HEK293 (cell line): ENCODE measurements at regions not wholly inside any gene's neighbourhood (a gene's known extent, or its start where the extent isn't known, plus 50 kb on each side); places are given as distances from the start of the nearest gene placed in this dataset.

Experiments used
- CTCF ChIA-PET: fragments of 350-600 bp; formaldehyde crosslinking; extraction: SDS; loops from one replicate; lab custom pipeline; 2021; ENCODE audit warnings: antibody characterized with exemption; lab: Yijun Ruan, JAX
- POLR2A ChIA-PET: fragments of 300-600 bp; formaldehyde crosslinking; extraction: SDS; loops from one replicate; lab custom pipeline; 2020; ENCODE audit warnings: antibody characterized with exemption, inconsistent platforms; lab: Yijun Ruan, JAX
- H3K27ac ChIP-seq: fragments of 200-500 bp; sonication (Bioruptor generic); 2 replicates; pipeline ENCODE4 v1.5.1; 2014; ENCODE audit warnings: low read depth, low read length, control low read depth, inconsistent platforms; ENCODE audit errors: extremely low read depth
- H3K36me3 ChIP-seq, 2 experiments: fragments of 200-500 bp in 1 of 2; sonication (Bioruptor generic) in 1 of 2; 1 replicate in 1 of 2; 2 replicates in 1 of 2; pipeline ENCODE4 v1.5.1; 2014 to 2017; ENCODE audit warnings: inconsistent platforms in 2 of 2, low read length in 2 of 2; ENCODE audit not compliant: control insufficient read depth in 2 of 2, insufficient read depth in 1 of 2
- H3K4me1 ChIP-seq: fragments of 200-500 bp; sonication (Bioruptor generic); 2 replicates; pipeline ENCODE4 v1.5.1; 2014; ENCODE audit warnings: mild to moderate bottlenecking, low read length, inconsistent platforms; ENCODE audit not compliant: control insufficient read depth, insufficient read depth
- H3K4me3 ChIP-seq: 2 replicates; pipeline ENCODE4 v1.5.1; 2011; ENCODE audit warnings: low read depth, mild to moderate bottlenecking, control low read depth, low read length, moderate library complexity
- H3K9me3 ChIP-seq: fragments of 200-500 bp; sonication (Bioruptor generic); 2 replicates; pipeline ENCODE4 v1.5.1; 2014; ENCODE audit warnings: low read depth, low read length, inconsistent platforms; ENCODE audit not compliant: control insufficient read depth, insufficient read depth
- GLIS2 ChIP-seq: fragments of 450-650 bp; formaldehyde crosslinking; IDR thresholded peaks from 2 replicates; pipeline ENCODE4 v1.5.1; 2016; ENCODE audit warnings: missing biosample characterization, missing genetic modification characterization
- KLF8 ChIP-seq: fragments of 450-650 bp; formaldehyde crosslinking; IDR thresholded peaks from 2 replicates; pipeline ENCODE4 v1.5.1; 2016; ENCODE audit warnings: missing biosample characterization, missing genetic modification characterization
- MZF1 ChIP-seq: fragments of 450-650 bp; formaldehyde crosslinking; IDR thresholded peaks from 2 replicates; pipeline ENCODE4 v1.5.1; 2017; ENCODE audit warnings: missing biosample characterization, missing genetic modification characterization, borderline replicate concordance
- PRDM2 ChIP-seq: fragments of 450-650 bp; formaldehyde crosslinking; IDR thresholded peaks from 2 replicates; pipeline ENCODE4 v1.5.1; 2016; ENCODE audit warnings: missing biosample characterization, missing genetic modification characterization, borderline replicate concordance
- WT1 ChIP-seq: fragments of 450-650 bp; formaldehyde crosslinking; IDR thresholded peaks from 2 replicates; pipeline ENCODE4 v1.5.1; 2016; ENCODE audit warnings: missing biosample characterization, missing genetic modification characterization
- ZBTB7A ChIP-seq: fragments of 450-650 bp; formaldehyde crosslinking; IDR thresholded peaks from 2 replicates; pipeline ENCODE4 v1.5.1; 2016; ENCODE audit warnings: low read depth, missing biosample characterization, missing genetic modification characterization
- ZFP69B ChIP-seq: fragments of 450-650 bp; formaldehyde crosslinking; IDR thresholded peaks from 2 replicates; pipeline ENCODE4 v1.5.1; 2016; ENCODE audit warnings: missing biosample characterization, missing genetic modification characterization
- ZNF19 ChIP-seq: fragments of 450-650 bp; formaldehyde crosslinking; IDR thresholded peaks from 2 replicates; pipeline ENCODE4; 2016; ENCODE audit warnings: missing biosample characterization, missing genetic modification characterization, low read depth
- ZNF202 ChIP-seq: fragments of 450-650 bp; formaldehyde crosslinking; IDR thresholded peaks from 2 replicates; pipeline ENCODE4 v1.5.1; 2016; ENCODE audit warnings: missing biosample characterization, missing genetic modification characterization, borderline replicate concordance
- ZNF292 ChIP-seq: fragments of 450-650 bp; formaldehyde crosslinking; IDR thresholded peaks from 2 replicates; pipeline ENCODE4 v1.5.1; 2016; ENCODE audit warnings: low read depth, missing biosample characterization, missing genetic modification characterization, borderline replicate concordance
- ZNF48 ChIP-seq: fragments of 450-650 bp; formaldehyde crosslinking; IDR thresholded peaks from 2 replicates; pipeline ENCODE4 v1.5.1; 2016; ENCODE audit warnings: missing biosample characterization, missing genetic modification characterization
- ZNF521 ChIP-seq: fragments of 450-650 bp; formaldehyde crosslinking; IDR thresholded peaks from 2 replicates; pipeline ENCODE4 v1.5.1; 2017; ENCODE audit warnings: missing biosample characterization, mild to moderate bottlenecking, missing genetic modification characterization
- ZNF560 ChIP-seq: fragments of 450-650 bp; formaldehyde crosslinking; IDR thresholded peaks from 2 replicates; pipeline ENCODE4 v1.5.1; 2017; ENCODE audit warnings: missing biosample characterization, missing genetic modification characterization, borderline replicate concordance
- ZNF600 ChIP-seq: fragments of 450-650 bp; formaldehyde crosslinking; IDR thresholded peaks from 2 replicates; pipeline ENCODE4 v1.5.1; 2016; ENCODE audit warnings: missing biosample characterization, missing genetic modification characterization
- ZNF626 ChIP-seq: fragments of 450-650 bp; sonication (Bioruptor Pico); formaldehyde crosslinking; IDR thresholded peaks from 2 replicates; pipeline ENCODE4 v1.5.1; 2018; ENCODE audit warnings: missing biosample characterization, missing genetic modification characterization, inconsistent platforms
- ZNF785 ChIP-seq: fragments of 450-650 bp; formaldehyde crosslinking; IDR thresholded peaks from 2 replicates; pipeline ENCODE4 v1.5.1; 2016; ENCODE audit warnings: missing biosample characterization, missing genetic modification characterization
- TF ChIP-seq, protein P1 (sequence below): fragments of 450-650 bp; formaldehyde crosslinking; IDR thresholded peaks from 2 replicates; pipeline ENCODE4 v1.5.1; 2016; ENCODE audit warnings: missing biosample characterization, missing genetic modification characterization
- TF ChIP-seq, protein P2 (sequence below): fragments of 450-650 bp; IDR thresholded peaks from 2 replicates; pipeline ENCODE4 v1.5.1; 2018; ENCODE audit warnings: missing biosample characterization, missing genetic modification characterization

- TF ChIP-seq MZF1 (tag by site-specific recombination): no peak
- TF ChIP-seq ZNF626 (tag by site-specific recombination): no peak
- no peak for TF ChIP-seq WT1 (tag by site-specific recombination)
- TF ChIP-seq, all 188 proteins: peak for 0
Observed at GRCh38 chr5:23257656-23258055, 249.8 kb upstream of the PRDM9 start (continued).

DNA sequence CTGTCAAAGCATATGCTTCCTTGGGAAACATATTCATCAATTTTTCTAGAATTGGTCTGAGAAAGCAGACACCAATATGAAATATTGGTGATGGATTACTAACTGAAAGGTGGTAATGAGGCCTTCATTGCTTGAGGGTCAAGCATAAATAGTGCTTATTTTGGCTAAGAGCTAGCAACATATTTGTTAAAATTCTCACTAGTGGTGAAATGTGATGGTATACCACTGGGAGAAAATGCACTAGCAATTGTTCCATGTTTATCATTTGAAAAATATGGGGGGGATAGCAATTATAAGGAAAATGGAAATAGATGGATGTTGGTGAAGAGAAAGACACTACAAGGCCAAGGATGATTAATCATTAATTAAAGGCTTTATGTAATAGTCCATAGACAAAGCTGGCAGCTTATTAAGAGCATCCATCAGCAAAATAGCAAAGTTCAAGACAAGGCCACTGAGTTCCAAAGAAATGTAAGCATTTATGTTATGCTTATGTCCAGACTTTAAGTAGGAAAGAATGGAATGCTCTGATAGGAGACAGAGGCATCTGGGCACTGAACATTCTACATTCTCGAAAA is 253.7 kb upstream of the PRDM9 start:
- Histone ChIP-seq H3K4me1 (no peaks in the 10 kb centered on the region), H3K27ac (no peak overlapping the region), H3K4me3 (no peak overlapping the region), H3K9me3 (no peaks in the 10 kb centered on the region), H3K36me3 (no peaks in the 10 kb centered on the region)
- no peak for TF ChIP-seq ZNF292 (tag by site-specific recombination)
- TF ChIP-seq ZNF600 (tag by site-specific recombination): no peak
- no peak for TF ChIP-seq ZNF785
- no peak for TF ChIP-seq ZNF48 (tag by site-specific recombination)
- TF ChIP-seq PRDM2 (tag by site-specific recombination): no peak
- TF ChIP-seq ZBTB7A (tag by site-specific recombination): no peak
- TF ChIP-seq ZNF626 (tag by site-specific recombination): no peak
- no peak for TF ChIP-seq GLIS2 (tag by site-specific recombination)
- TF ChIP-seq, protein P1, sequence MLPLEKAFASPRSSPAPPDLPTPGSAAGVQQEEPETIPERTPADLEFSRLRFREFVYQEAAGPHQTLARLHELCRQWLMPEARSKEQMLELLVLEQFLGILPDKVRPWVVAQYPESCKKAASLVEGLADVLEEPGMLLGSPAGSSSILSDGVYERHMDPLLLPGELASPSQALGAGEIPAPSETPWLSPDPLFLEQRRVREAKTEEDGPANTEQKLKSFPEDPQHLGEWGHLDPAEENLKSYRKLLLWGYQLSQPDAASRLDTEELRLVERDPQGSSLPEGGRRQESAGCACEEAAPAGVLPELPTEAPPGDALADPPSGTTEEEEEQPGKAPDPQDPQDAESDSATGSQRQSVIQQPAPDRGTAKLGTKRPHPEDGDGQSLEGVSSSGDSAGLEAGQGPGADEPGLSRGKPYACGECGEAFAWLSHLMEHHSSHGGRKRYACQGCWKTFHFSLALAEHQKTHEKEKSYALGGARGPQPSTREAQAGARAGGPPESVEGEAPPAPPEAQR (tag by site-specific recombination): no peak
- TF ChIP-seq, protein P2, sequence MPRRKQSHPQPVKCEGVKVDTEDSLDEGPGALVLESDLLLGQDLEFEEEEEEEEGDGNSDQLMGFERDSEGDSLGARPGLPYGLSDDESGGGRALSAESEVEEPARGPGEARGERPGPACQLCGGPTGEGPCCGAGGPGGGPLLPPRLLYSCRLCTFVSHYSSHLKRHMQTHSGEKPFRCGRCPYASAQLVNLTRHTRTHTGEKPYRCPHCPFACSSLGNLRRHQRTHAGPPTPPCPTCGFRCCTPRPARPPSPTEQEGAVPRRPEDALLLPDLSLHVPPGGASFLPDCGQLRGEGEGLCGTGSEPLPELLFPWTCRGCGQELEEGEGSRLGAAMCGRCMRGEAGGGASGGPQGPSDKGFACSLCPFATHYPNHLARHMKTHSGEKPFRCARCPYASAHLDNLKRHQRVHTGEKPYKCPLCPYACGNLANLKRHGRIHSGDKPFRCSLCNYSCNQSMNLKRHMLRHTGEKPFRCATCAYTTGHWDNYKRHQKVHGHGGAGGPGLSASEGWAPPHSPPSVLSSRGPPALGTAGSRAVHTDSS (tag by site-specific recombination): no peak
- no peak for TF ChIP-seq ZNF202 (tag by site-specific recombination)
- TF ChIP-seq ZNF521 (tag by site-specific recombination): no peak
- no peak for TF ChIP-seq ZFP69B (tag by site-specific recombination)
- TF ChIP-seq KLF8 (tag by site-specific recombination): no peak
- no peak for TF ChIP-seq ZNF19 (tag by site-specific recombination)
- TF ChIP-seq ZNF560 (tag by site-specific recombination): no peak
- CTCF ChIA-PET: no interaction called here
- POLR2A ChIA-PET: no interaction called here
